SK-N-SH (cell line): ENCODE measurements at regions not wholly inside any gene's neighbourhood (a gene's known extent, or its start where the extent isn't known, plus 50 kb on each side); places are given as distances from the start of the nearest gene placed in this dataset.

Experiments
- CTCF ChIA-PET: fragments of 300-600, 350-600 bp; formaldehyde crosslinking; extraction: SDS; loops from one replicate; lab custom pipeline; 2021; lab: Yijun Ruan, JAX
- POLR2A ChIA-PET: fragments of 350-600 bp; sonication (Branson Sonifier 250); formaldehyde crosslinking; extraction: SDS; loops from one replicate; lab custom pipeline; 2020; ENCODE audit warnings: antibody characterized with exemption, inconsistent platforms; lab: Yijun Ruan, JAX
- DNase-seq: peaks from one replicate; pipeline ENCODE4 v3.0.0; 2012
- H2AFZ ChIP-seq: fragments of 200-600 bp; sonication (generic); 2 replicates; pipeline ENCODE4 v1.8.1; 2016; ENCODE audit warnings: antibody characterized with exemption, mild to moderate bottlenecking, low read depth
- H3F3A ChIP-seq: fragments of 200-600 bp; sonication (generic); replicated peaks from 2 replicates; pipeline ENCODE3; 2016; ENCODE audit warnings: antibody characterized with exemption, mild to moderate bottlenecking; ENCODE audit not compliant: insufficient read depth
- H3K27ac ChIP-seq, 2 experiments: fragments of 200-500 bp in 1 of 2; fragments of 200-600 bp in 1 of 2; sonication (Bioruptor generic) in 1 of 2; sonication (generic), shearing (Covaris generic) in 1 of 2; 2 replicates each; pipeline versions ENCODE4 v1.5.1 to v1.6.1; 2014 to 2016; ENCODE audit warnings: low read depth in 2 of 2, inconsistent platforms in 1 of 2, low read length in 1 of 2, mild to moderate bottlenecking in 1 of 2, mixed read lengths in 1 of 2
- H3K27me3 ChIP-seq: fragments of 200-600 bp; sonication (generic), shearing (Covaris generic); 2 replicates; pipeline ENCODE4 v1.6.1; 2016; ENCODE audit warnings: mixed run types; ENCODE audit not compliant: insufficient read depth
- H3K36me3 ChIP-seq, 2 experiments: fragments of 200-500 bp in 1 of 2; fragments of 200-600 bp in 1 of 2; sonication (Bioruptor generic) in 1 of 2; sonication (generic) in 1 of 2; replicated peaks in 1 of 2; 2 replicates each; pipeline versions ENCODE3 to v1.5.1; 2014 to 2016; ENCODE audit warnings: low read length in 1 of 2, mild to moderate bottlenecking in 1 of 2; ENCODE audit not compliant: insufficient read depth in 2 of 2, control insufficient read depth in 1 of 2
- H3K4me1 ChIP-seq, 2 experiments: fragments of 200-500 bp in 1 of 2; fragments of 200-600 bp in 1 of 2; sonication (Bioruptor generic) in 1 of 2; sonication (generic), shearing (Covaris generic) in 1 of 2; 2 replicates each; pipeline versions ENCODE4 v1.5.1 to v1.6.1; 2014 to 2016; ENCODE audit warnings: low read depth in 1 of 2, low read length in 1 of 2, mixed run types in 1 of 2; ENCODE audit not compliant: insufficient read depth in 2 of 2, control insufficient read depth in 1 of 2
- H3K4me2 ChIP-seq: fragments of 200-600 bp; sonication (generic), shearing (Covaris generic); 2 replicates; pipeline ENCODE4 v1.6.1; 2017; ENCODE audit warnings: mixed run types
- H3K4me3 ChIP-seq, 2 experiments: fragments of 200-500 bp in 1 of 2; fragments of 200-600 bp in 1 of 2; sonication (Bioruptor generic) in 1 of 2; sonication (generic), shearing (Covaris generic) in 1 of 2; 2 replicates each; pipeline versions ENCODE4 v1.5.1 to v1.8.1; 2014 to 2016; ENCODE audit warnings: low read depth in 2 of 2, inconsistent platforms in 1 of 2, low read length in 1 of 2, mild to moderate bottlenecking in 1 of 2, mixed read lengths in 1 of 2, moderate library complexity in 1 of 2
- H3K79me2 ChIP-seq: fragments of 200-600 bp; sonication (generic); 2 replicates; pipeline ENCODE4 v1.8.1; 2017; ENCODE audit warnings: mild to moderate bottlenecking; ENCODE audit not compliant: insufficient read depth
- H3K9ac ChIP-seq: fragments of 200-600 bp; sonication (generic); 2 replicates; pipeline ENCODE4 v1.6.1; 2017; ENCODE audit warnings: mixed run types
- H3K9me2 ChIP-seq: fragments of 200-600 bp; sonication (generic); 2 replicates; pipeline ENCODE4 v1.6.1; 2017; ENCODE audit warnings: mixed run types
- H3K9me3 ChIP-seq: fragments of 200-600 bp; sonication (generic); 2 replicates; pipeline ENCODE4 v1.6.1; 2017; ENCODE audit warnings: mixed run types, mild to moderate bottlenecking, moderate library complexity
- H4K20me1 ChIP-seq: fragments of 200-600 bp; sonication (generic); 2 replicates; pipeline ENCODE4 v1.6.1; 2017; ENCODE audit warnings: mild to moderate bottlenecking, mixed run types; ENCODE audit not compliant: insufficient read depth
- CHD2 ChIP-seq: fragments of 150-350 bp; IDR thresholded peaks from 2 replicates; pipeline ENCODE4 v1.6.1; 2018; ENCODE audit warnings: low read length; ENCODE audit not compliant: partially characterized antibody
- CTCF ChIP-seq: fragments of 200-600 bp; sonication (generic); IDR thresholded peaks from 2 replicates; pipeline ENCODE4 v1.6.1; 2017; ENCODE audit warnings: antibody characterized with exemption, mild to moderate bottlenecking, moderate library complexity
- FOXJ3 ChIP-seq: sonication (generic); formaldehyde crosslinking; IDR thresholded peaks from 2 replicates; pipeline ENCODE4 v1.5.1; 2020; ENCODE audit warnings: mild to moderate bottlenecking, missing genetic modification reagents
- GATA2 ChIP-seq: sonication (generic); formaldehyde crosslinking; IDR thresholded peaks from 2 replicates; pipeline ENCODE4 v1.5.0; 2020; ENCODE audit warnings: mild to moderate bottlenecking, missing genetic modification reagents
- IRF3 ChIP-seq: fragments of 150-350 bp; IDR thresholded peaks from 2 replicates; pipeline ENCODE4 v1.6.1; 2016; ENCODE audit warnings: mild to moderate bottlenecking, low read depth, low read length
- MAX ChIP-seq: IDR thresholded peaks from 2 replicates; pipeline ENCODE4 v1.4.0; 2012; ENCODE audit warnings: low read depth
- MEF2A ChIP-seq: IDR thresholded peaks from 2 replicates; pipeline ENCODE4 v1.4.0; 2012; ENCODE audit warnings: low read depth, borderline replicate concordance
- PBX3 ChIP-seq: IDR thresholded peaks from 2 replicates; pipeline ENCODE4; 2012
- RAD21 ChIP-seq: IDR thresholded peaks from 2 replicates; pipeline ENCODE4 v1.6.1; 2012; ENCODE audit warnings: mild to moderate bottlenecking, low read length
- REST ChIP-seq: IDR thresholded peaks from 2 replicates; pipeline ENCODE4 v1.6.1; 2012; ENCODE audit warnings: mild to moderate bottlenecking, low read depth, low read length, moderate library complexity
- SIN3A ChIP-seq: IDR thresholded peaks from 2 replicates; pipeline ENCODE4 v1.6.1; 2012; ENCODE audit warnings: low read depth, mild to moderate bottlenecking, low read length, moderate library complexity, borderline replicate concordance
- SMC3 ChIP-seq: IDR thresholded peaks from 2 replicates; pipeline ENCODE4 v1.6.1; 2012; ENCODE audit warnings: low read depth, low read length, improper control_type of control experiment
- TAF1 ChIP-seq: IDR thresholded peaks from 2 replicates; pipeline ENCODE4 v1.6.1; 2012; ENCODE audit warnings: low read depth, mild to moderate bottlenecking, low read length, moderate library complexity, borderline replicate concordance
- TCF12 ChIP-seq: IDR thresholded peaks from 2 replicates; pipeline ENCODE4 v1.4.0; 2012
- TEAD4 ChIP-seq: IDR thresholded peaks from 2 replicates; pipeline ENCODE4 v1.4.0; 2012; ENCODE audit warnings: mild to moderate bottlenecking, borderline replicate concordance; ENCODE audit not compliant: insufficient read depth
- USF1 ChIP-seq: IDR thresholded peaks from 2 replicates; pipeline ENCODE4 v1.4.0; 2012; ENCODE audit warnings: low read depth, borderline replicate concordance
- USF2 ChIP-seq: fragments of 150-350 bp; IDR thresholded peaks from 2 replicates; pipeline ENCODE4 v1.6.1; 2017; ENCODE audit warnings: antibody characterized with exemption, low read length, low read depth, borderline replicate concordance
- ZBTB33 ChIP-seq: IDR thresholded peaks from 2 replicates; pipeline ENCODE4 v1.4.0; 2012; ENCODE audit warnings: low read depth, borderline replicate concordance
- WGBS: methylation state at CpG from one replicate; pipeline ENCODE4 v1.1.6; 2017; ENCODE audit warnings: low lambda C conversion rate; 5-methylcytosine and 5-hydroxymethylcytosine counted together

GRCh38 chr1:101175466-101175865 is 61.4 kb upstream of the S1PR1 start:
- CTCF ChIA-PET = interaction anchor here (1.2 kb wide), 1 partner anchor 9 kb away, joined by 3 read pairs; no protein-coding TSS in a partner anchor
- no peak overlapping the region for H3K4me2 ChIP-seq
- DNase-seq = no peak

More at GRCh38 chr1:101175466-101175865, 61.4 kb upstream of the S1PR1 start:
- H3K4me3 ChIP-seq = no peak overlapping the region
- no peaks in the 10 kb centered on the region for H3K9me3 ChIP-seq
- POLR2A ChIA-PET = no interaction called here
- no peaks in the 10 kb centered on the region for H3K36me3 ChIP-seq
- H2AFZ ChIP-seq = peak overlapping the region; percentile 69
- no peak overlapping the region; the same call in 1 of the 2 replicates for H3K9ac ChIP-seq
- H3K4me1 ChIP-seq = peaks cover 0 to 14% of the 10 kb centered on the region in 2 experiments; a peak in 1 of 4 replicates
- peak overlapping the region; percentile 26 to 67; a peak in 3 of 4 replicates for H3K27ac ChIP-seq
- WGBS = 73% methylated on average over 3 of the region's 3 CpGs
- H3K27me3 ChIP-seq = no peaks in the 10 kb centered on the region
- H4K20me1 ChIP-seq = no peaks in the 10 kb centered on the region
- peaks cover 19% of the 10 kb centered on the region for H3F3A ChIP-seq
- no peaks in the 10 kb centered on the region for H3K79me2 ChIP-seq
- no peaks in the 10 kb centered on the region for H3K9me2 ChIP-seq
- TF ChIP-seq GATA2 (CRISPR knock-in tag) = no peak
- no peak for TF ChIP-seq CHD2
- no peak for TF ChIP-seq IRF3
- TF ChIP-seq MAX = no peak
- TF ChIP-seq SMC3 = no peak
- TF ChIP-seq TAF1 = no peak
- TF ChIP-seq ZBTB33 = no peak
- no peak for TF ChIP-seq USF1
- TF ChIP-seq REST = no peak
- no peak for TF ChIP-seq SIN3A
- no peak for TF ChIP-seq FOXJ3 (CRISPR knock-in tag)
- no peak for TF ChIP-seq TCF12
- TF ChIP-seq USF2 = no peak
- TF ChIP-seq CTCF = no peak
- no peak for TF ChIP-seq TEAD4
- TF ChIP-seq RAD21 = no peak
- no peak for TF ChIP-seq PBX3
- no peak for TF ChIP-seq MEF2A
